Natural killer cell treated with Interleukin-12 subunit alpha and Interleukin-12 subunit beta and Interleukin-15 and Interleukin-18, amount 100 ng/mL, for 72 hours (primary cell): ENCODE measurements at regions not wholly inside any gene's neighbourhood (a gene's known extent, or its start where the extent isn't known, plus 50 kb on each side); places are given as distances from the start of the nearest gene placed in this dataset.

Source experiments
- ATAC-seq, 2 donors: fragments of 150-1000 bp; cut with Tn5 transposase in 1 of 2; sonication (Bioruptor Pico), chemical (Tn5 transposase) in 1 of 2; 2 replicates each; pipeline ENCODE4 v1.10.0; 2021
- DNase-seq: peaks from one replicate; pipeline ENCODE4 v3.0.0; 2022; ENCODE audit warnings: low spot score
- H3K27ac Mint-ChIP-seq, 2 donors: 1 replicate in 1 of 2; 2 replicates in 1 of 2; pipeline ENCODE4 v1.8.0; 2022; ENCODE audit warnings: mixed read lengths in 2 of 2, mild to moderate bottlenecking in 1 of 2, moderate library complexity in 1 of 2
- H3K27me3 Mint-ChIP-seq, 2 donors: 1 replicate in 1 of 2; 2 replicates in 1 of 2; pipeline ENCODE4 v1.8.0; 2022; ENCODE audit warnings: mixed read lengths in 2 of 2
- H3K36me3 Mint-ChIP-seq: one replicate; pipeline ENCODE4 v1.8.0; 2022; ENCODE audit warnings: mixed read lengths
- H3K4me1 Mint-ChIP-seq, 2 donors: 1 replicate in 1 of 2; 2 replicates in 1 of 2; pipeline ENCODE4 v1.8.0; 2022; ENCODE audit warnings: low read depth in 2 of 2, mixed read lengths in 2 of 2, mild to moderate bottlenecking in 1 of 2
- H3K4me3 Mint-ChIP-seq: one replicate; pipeline ENCODE4 v1.8.0; 2022; ENCODE audit warnings: mixed read lengths
- H3K9me3 Mint-ChIP-seq: 2 replicates; pipeline ENCODE4 v1.8.0; 2022; ENCODE audit warnings: mixed read lengths

DNA sequence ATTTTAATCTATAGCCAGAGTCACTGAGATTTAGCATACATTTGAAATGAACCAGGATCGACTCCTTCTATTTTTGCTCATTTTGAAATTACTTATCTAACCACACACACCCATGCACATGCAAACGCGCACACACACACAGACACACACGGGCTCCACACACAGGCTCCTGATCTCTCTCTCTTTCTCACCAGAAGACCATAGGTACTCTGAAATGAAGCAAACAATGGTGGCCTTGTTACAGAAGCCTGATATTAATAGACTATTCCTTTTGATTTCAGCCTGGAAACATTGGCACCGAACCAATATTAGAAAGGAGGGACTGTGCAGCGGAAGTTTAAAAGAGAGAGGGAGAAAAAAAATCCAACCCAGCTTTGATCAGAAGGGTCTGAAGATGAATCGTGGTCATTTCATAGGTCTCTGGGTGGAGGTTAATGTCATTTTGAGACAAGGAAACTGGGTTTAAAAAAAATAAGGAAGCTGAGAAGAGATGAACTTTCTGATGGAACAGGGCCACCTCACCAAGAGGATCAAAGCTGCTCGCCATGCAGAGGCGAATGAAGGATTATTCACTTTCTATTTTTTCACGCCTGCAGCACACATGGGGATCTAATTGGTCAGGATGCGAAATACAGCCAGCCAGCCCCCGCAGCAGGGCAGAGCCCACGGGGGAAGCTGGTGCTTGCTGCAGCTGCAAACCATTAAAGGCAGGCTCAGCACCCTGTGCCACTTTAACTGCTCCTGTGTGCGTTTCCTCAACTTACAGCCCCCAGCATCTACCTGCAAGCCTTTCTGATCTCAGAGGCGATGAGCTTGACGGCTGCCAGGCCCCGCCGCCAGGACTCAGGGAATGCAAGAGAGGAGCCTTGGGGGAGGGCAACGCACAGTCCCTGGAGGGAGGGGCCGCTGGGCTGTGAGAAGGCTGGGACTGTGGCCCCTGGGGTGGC lies 88.8 kb downstream of the HES1 start:
- H3K27ac Mint-ChIP-seq, result no peak overlapping the region
- H3K9me3 Mint-ChIP-seq, result no peaks in the 10 kb centered on the region
- DNase-seq (no peak), ATAC-seq (no peak)
- H3K36me3 Mint-ChIP-seq, result no peaks in the 10 kb centered on the region
- no peak overlapping the region for H3K4me3 Mint-ChIP-seq
- peaks cover 32 to 42% of the 10 kb centered on the region in 2 donors for H3K27me3 Mint-ChIP-seq
- peaks cover 9 to 14% of the 10 kb centered on the region in 2 donors for H3K4me1 Mint-ChIP-seq

DNA sequence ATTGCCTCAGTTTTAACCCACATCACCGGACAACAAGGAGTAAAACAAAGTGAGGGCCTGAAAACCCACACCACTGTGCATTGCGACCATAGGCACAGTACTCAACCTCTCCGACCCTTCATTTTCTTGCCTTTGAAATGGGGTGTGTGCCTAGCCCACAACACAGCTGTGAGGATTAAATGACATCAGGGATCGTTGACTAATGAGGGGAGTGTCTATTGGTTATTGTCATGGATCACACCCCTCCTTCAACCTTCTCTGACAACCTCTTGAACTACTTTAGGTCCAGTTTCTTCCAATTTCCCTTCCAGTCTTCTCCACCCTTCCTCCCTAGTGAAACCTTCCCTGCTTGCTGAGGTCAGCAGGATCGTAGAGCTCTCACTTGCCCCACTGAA lies 89.5 kb downstream of the HES1 start:
- Mint-ChIP-seq H3K9me3 (no peaks in the 10 kb centered on the region), H3K36me3 (no peaks in the 10 kb centered on the region), H3K4me1 (peaks cover 9 to 15% of the 10 kb centered on the region in 2 donors), H3K27ac (no peak overlapping the region), H3K27me3 (peaks cover 31 to 36% of the 10 kb centered on the region in 2 donors), H3K4me3 (no peak overlapping the region)
- ATAC-seq (no peak), DNase-seq (no peak)

DNA sequence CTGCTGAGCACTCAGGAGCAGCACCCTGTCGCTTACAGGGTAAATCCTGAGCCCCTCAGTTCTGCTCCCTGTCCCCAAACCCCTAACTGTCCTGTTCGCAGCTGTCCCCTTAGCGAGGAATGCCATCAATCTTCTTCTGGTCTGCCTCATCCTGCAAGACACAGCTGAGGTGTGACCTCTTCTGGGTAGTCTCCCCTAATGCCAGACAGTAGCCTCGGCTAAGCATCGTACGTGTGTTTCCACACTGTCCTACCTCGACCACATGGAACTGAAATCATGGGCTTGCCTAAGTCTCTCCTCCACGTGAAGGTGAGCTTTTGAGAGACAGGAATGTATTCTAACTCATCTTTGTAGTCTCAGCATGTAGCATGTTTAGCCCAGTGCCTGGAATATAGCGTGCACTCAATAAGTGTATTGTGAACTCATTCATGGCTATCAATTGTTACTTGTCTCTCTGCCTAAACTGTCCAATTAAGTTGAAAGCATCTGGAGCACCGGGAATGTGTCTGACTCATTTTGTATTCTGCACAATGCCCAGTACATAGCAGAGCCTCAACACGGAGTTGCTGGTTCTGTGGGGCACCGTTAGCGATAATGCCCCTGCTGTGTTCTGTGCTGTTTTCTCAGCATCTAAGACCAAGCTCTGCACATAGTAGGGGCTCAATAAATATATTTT lies 90.2 kb downstream of the HES1 start:
- peaks cover 31 to 34% of the 10 kb centered on the region in 2 donors for H3K27me3 Mint-ChIP-seq
- no peak for ATAC-seq
- no peak overlapping the region for H3K4me3 Mint-ChIP-seq
- peaks cover 9 to 15% of the 10 kb centered on the region in 2 donors for H3K4me1 Mint-ChIP-seq
- H3K27ac Mint-ChIP-seq, result no peak overlapping the region
- DNase-seq, result no peak
- no peaks in the 10 kb centered on the region for H3K36me3 Mint-ChIP-seq
- no peaks in the 10 kb centered on the region for H3K9me3 Mint-ChIP-seq

DNA sequence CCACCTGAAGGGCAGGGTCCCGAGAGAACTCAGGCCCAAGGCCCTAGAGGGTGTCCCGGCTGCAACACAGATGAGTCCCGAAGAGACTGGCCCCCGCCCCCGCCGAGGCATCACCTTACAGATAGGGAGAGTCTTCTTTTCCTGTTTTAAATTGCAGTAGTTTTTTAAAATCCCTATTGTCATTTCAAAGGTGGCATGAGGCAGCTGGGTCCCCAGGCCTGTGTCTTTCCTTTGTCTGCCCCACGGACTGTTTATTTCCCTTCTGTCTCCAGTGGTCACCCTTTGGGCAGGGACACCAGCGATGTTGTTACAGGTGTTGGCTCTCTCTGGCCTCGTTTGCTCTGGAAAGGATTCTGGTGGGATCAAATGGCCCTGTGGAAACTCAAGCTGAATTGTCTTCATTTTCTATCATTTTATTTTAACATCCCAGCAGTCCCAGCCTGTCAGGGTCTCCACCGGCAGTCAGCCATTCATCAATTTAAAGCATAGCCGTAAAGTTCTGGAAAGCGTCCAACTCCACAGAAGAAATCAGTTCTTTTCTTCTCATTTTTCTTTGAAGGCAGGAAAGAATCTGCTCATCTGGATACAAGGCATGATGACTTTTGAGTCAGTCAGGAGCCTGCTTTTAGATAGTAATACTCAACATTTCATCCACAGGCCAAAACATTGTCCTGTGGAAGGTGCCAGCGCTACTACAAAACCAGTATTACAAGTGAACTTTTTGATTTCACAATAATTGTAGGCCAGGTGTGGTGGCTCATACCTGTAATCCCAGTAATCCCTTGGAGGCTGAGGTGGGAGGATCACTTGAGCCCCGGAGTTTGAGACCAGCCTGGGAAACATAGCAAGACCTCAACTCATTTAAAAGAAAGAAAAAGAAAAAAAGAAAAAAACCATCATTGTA lies 96.2 kb downstream of the HES1 start:
- Mint-ChIP-seq H3K4me1 (peaks cover 0 to 3% of the 10 kb centered on the region in 2 donors), H3K27ac (no peak overlapping the region), H3K9me3 (no peaks in the 10 kb centered on the region), H3K27me3 (peaks cover 7 to 15% of the 10 kb centered on the region in 2 donors), H3K36me3 (peaks cover 5% of the 10 kb centered on the region), H3K4me3 (no peak overlapping the region)
- no peak for ATAC-seq
- DNase-seq, result no peak

DNA sequence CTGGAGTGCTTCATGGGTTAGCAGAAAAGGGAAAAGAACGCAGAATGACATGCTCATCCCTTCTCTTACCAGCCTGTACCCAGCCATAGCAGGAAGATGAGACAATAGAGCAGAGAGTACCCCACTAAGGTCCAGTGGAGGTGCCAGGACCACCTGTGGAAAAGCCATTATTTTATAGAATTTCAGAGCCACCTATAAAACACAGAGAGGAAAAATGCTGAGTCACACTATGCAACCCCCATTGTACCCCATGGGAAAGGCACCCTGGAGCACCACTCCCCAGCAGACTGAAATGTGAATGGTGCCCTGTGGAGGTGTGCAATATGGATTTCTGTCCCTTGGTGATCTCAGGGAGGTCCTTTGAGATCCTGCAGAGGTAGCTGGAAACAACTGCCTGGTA lies 97.2 kb downstream of the HES1 start:
- peaks cover 0 to 3% of the 10 kb centered on the region in 2 donors for H3K4me1 Mint-ChIP-seq
- DNase-seq, result no peak
- H3K9me3 Mint-ChIP-seq, result no peaks in the 10 kb centered on the region
- H3K27ac Mint-ChIP-seq, result no peak overlapping the region
- peaks cover 9% of the 10 kb centered on the region for H3K36me3 Mint-ChIP-seq
- no peak for ATAC-seq
- H3K4me3 Mint-ChIP-seq, result no peak overlapping the region
- H3K27me3 Mint-ChIP-seq, result peaks cover 14 to 16% of the 10 kb centered on the region in 2 donors

DNA sequence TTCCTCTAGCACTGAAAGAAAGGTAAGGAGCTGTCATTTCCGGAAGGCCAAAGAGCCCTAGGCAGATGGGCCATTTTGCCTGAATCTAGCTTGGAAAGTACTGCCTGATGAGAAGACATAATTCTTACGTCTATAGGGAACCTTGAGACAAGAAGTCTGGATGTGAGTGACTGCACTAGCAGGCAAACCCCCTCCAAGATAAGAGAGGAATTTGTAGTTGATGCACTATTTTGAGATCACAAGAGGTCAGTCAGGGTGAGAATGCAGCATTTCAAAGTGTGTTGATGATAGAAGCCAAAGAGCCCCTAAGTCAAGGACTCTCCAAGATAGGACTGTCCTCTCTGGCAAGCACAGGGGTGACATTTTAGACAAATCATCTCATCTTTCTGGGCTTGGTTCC lies 99.2 kb downstream of the HES1 start:
- DNase-seq (no peak), ATAC-seq (no peak)
- H3K27me3 Mint-ChIP-seq, result peaks cover 10 to 18% of the 10 kb centered on the region in 2 donors
- H3K4me1 Mint-ChIP-seq, result no peaks in the 10 kb centered on the region
- no peak overlapping the region for H3K4me3 Mint-ChIP-seq
- peaks cover 9% of the 10 kb centered on the region for H3K36me3 Mint-ChIP-seq
- H3K9me3 Mint-ChIP-seq, result no peaks in the 10 kb centered on the region
- no peak overlapping the region for H3K27ac Mint-ChIP-seq

DNA sequence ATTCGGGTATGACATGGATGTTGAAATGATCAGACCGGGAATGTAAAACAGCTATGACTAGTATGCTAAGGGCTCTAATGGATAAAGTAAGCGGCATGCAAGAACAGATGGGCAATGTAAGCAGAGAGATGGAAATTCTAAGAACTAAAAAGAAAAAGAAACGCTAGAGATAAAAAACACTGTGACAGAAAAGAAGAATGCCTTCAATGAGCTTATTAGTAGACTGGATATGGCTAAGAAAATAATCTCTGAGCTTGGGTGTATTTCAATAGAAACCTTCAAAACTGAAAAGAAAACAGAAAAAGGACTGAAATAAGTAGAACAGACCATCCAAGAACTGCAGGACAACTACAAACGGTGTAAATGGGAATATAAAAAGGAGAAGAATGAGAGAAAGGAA lies 101.2 kb downstream of the HES1 start:
- H3K36me3 Mint-ChIP-seq, result peaks cover 9% of the 10 kb centered on the region
- H3K4me1 Mint-ChIP-seq, result no peaks in the 10 kb centered on the region
- H3K9me3 Mint-ChIP-seq, result no peaks in the 10 kb centered on the region
- no peak for ATAC-seq
- DNase-seq, result no peak
- no peak overlapping the region for H3K27ac Mint-ChIP-seq
- H3K4me3 Mint-ChIP-seq, result no peak overlapping the region
- H3K27me3 Mint-ChIP-seq, result peaks cover 10 to 24% of the 10 kb centered on the region in 2 donors

DNA sequence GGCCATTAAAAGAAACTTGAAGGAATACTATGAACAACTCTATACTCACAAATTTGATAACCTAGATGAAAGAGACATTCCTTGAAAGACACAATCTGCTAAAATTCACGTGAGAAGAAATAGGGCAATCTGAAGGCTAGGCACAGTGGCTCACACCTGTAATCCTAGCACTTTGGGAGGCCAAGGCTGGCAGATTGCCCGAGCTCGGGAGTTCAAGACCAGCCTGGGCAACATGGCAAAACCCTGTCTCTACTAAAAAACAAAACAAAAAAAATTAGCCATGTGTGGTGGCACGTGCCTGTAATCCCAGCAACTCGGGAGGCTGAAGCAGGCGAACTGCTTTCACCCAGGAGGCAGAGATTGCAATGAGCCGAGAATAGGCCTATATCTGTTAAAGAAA lies 104.8 kb downstream of the HES1 start:
- Mint-ChIP-seq H3K9me3 (no peaks in the 10 kb centered on the region), H3K4me1 (no peaks in the 10 kb centered on the region), H3K27ac (no peak overlapping the region), H3K4me3 (no peak overlapping the region), H3K36me3 (peaks cover 9% of the 10 kb centered on the region), H3K27me3 (peaks cover 14 to 24% of the 10 kb centered on the region in 2 donors)
- DNase-seq, result no peak
- ATAC-seq, result no peak

DNA sequence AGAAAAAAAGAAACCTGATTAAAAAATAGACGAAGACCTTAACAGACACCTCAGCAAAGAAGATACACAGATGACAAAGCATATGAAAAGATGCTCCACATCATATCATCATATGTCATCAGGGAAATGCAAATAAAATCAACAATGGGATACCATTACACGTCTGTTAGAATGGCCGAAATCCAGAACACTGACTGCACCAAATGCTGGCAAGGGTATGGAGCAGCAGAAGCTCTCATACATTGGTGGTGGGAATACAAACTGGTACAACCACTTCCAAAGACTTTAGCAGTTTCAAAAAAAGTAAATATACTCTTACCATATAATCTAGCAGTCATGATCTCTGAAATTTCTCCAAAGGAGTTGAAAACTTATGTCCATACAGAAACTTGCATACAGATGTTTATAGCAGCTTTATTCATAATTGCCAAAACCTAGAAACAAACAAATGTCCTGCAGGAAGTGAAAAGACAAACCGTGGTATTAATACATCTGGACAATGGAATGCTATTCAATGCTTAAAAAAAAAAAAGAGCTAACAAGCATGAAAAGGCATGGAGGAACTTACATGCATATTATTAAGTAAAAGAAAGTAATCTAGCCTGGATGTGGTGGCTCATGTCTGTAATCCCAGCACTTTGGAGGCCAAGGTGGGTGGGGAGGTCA lies 107.4 kb downstream of the HES1 start:
- no peak for ATAC-seq
- Mint-ChIP-seq H3K27ac (no peak overlapping the region), H3K4me3 (no peak overlapping the region), H3K9me3 (no peaks in the 10 kb centered on the region), H3K27me3 (peaks cover 8 to 10% of the 10 kb centered on the region in 2 donors), H3K4me1 (no peaks in the 10 kb centered on the region), H3K36me3 (no peaks in the 10 kb centered on the region)
- no peak for DNase-seq

DNA sequence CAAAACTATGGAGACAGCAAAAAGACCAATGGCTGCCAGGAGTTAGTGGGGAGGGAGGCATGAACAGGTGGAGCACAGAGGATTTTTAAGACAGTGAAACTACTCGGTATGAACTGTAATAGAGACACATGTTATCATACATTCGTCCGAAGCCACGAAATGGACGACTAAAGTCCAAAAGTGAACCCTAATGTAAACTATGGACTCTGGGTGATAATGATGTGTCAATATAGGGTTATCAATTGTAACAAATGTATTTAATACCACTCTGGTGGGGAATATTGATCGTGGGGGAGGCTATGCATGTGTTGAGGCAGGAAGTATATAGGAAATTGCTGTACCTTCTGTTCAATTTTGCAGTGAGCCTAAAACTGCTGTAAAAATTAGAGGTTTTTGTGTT lies 107.0 kb downstream of the CPN2 start:
- DNase-seq, result no peak
- Mint-ChIP-seq H3K27ac (no peak overlapping the region), H3K4me1 (no peaks in the 10 kb centered on the region)

DNA sequence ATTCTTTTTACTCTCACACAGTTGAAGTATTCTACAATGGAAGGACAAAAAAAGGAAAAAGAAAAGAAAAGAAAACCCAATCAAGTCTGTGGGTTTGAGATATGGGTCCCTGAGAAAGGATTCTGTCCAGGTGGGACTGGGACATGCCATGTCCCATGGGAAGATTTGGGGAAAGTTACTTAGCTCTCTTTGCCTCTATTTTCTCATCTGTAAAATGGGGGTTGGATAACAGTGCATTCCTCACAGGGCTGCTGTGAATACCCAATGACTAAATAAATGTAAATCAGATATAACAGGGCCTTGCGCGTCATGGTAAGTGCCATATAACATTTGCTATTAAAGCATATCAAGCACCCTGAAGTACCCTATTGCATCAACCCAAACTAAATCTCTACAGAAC lies 105.7 kb downstream of the CPN2 start:
- ATAC-seq, result no peak
- no peaks in the 10 kb centered on the region for H3K4me1 Mint-ChIP-seq
- H3K36me3 Mint-ChIP-seq, result no peaks in the 10 kb centered on the region
- H3K4me3 Mint-ChIP-seq, result no peak overlapping the region
- DNase-seq, result no peak
- H3K9me3 Mint-ChIP-seq, result no peaks in the 10 kb centered on the region
- H3K27me3 Mint-ChIP-seq, result peaks cover 3 to 7% of the 10 kb centered on the region in 2 donors
- no peak overlapping the region for H3K27ac Mint-ChIP-seq

More for the DNA sequence above, 107.0 kb downstream of the CPN2 start:
- ATAC-seq, result no peak
- Mint-ChIP-seq H3K9me3 (no peaks in the 10 kb centered on the region), H3K27me3 (peaks cover 8 to 10% of the 10 kb centered on the region in 2 donors), H3K36me3 (no peaks in the 10 kb centered on the region), H3K4me3 (no peak overlapping the region)

DNA sequence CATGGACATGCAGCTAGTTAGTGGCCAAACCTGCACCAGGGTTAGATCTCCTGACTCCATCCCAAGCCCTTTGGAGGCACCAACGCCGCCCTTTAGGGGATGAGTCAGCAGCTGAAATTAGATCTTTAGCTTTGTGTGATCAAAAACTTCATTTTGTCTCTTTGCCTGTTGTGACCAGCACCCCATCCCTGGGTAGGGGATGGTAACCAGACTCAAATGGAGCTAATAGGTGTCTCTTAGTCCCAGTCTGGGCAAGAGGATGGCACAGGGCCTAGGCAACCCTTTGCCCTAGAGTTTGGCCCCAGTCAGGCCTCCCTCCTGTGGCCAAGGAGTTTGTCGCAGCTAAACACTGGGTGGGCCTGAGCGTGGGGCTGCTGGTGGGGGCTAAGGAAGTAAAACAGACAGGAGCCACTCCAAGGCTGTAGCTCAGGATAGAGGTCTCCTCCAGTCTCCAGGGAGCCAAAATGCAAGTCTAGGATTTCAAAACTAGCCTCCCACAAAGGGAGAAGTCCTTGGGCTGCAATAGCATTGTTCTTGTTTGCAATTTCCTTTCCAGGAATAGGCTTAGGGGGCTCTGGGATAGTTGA lies 105.1 kb downstream of the CPN2 start:
- peaks cover 3 to 7% of the 10 kb centered on the region in 2 donors for H3K27me3 Mint-ChIP-seq
- H3K4me3 Mint-ChIP-seq, result no peak overlapping the region
- no peak for ATAC-seq
- no peaks in the 10 kb centered on the region for H3K36me3 Mint-ChIP-seq
- DNase-seq, result no peak
- no peaks in the 10 kb centered on the region for H3K4me1 Mint-ChIP-seq
- no peaks in the 10 kb centered on the region for H3K9me3 Mint-ChIP-seq
- H3K27ac Mint-ChIP-seq, result no peak overlapping the region
